Hepatocyte (in vitro differentiated cells): ENCODE measurements at regions not wholly inside any gene's neighbourhood (a gene's known extent, or its start where the extent isn't known, plus 50 kb on each side); places are given as distances from the start of the nearest gene placed in this dataset.
"Not testable (repeated sequence)": the region's sequence is repeated elsewhere in the genome, so short reads cannot be mapped to it uniquely, and the experiment has no call there.

Experiments
- EZH2 ChIP-seq: fragments of 200-600 bp; sonication (generic); IDR thresholded peaks from 2 replicates; pipeline ENCODE4 v1.6.1; 2016; ENCODE audit warnings: antibody characterized with exemption, mild to moderate bottlenecking, borderline replicate concordance
- TF ChIP-seq, protein P1 (sequence below): fragments of 200-600 bp; sonication (generic); IDR thresholded peaks from 2 replicates; pipeline ENCODE4 v1.5.1; 2016; ENCODE audit warnings: antibody characterized with exemption, mild to moderate bottlenecking; ENCODE audit not compliant: poor library complexity

DNA sequence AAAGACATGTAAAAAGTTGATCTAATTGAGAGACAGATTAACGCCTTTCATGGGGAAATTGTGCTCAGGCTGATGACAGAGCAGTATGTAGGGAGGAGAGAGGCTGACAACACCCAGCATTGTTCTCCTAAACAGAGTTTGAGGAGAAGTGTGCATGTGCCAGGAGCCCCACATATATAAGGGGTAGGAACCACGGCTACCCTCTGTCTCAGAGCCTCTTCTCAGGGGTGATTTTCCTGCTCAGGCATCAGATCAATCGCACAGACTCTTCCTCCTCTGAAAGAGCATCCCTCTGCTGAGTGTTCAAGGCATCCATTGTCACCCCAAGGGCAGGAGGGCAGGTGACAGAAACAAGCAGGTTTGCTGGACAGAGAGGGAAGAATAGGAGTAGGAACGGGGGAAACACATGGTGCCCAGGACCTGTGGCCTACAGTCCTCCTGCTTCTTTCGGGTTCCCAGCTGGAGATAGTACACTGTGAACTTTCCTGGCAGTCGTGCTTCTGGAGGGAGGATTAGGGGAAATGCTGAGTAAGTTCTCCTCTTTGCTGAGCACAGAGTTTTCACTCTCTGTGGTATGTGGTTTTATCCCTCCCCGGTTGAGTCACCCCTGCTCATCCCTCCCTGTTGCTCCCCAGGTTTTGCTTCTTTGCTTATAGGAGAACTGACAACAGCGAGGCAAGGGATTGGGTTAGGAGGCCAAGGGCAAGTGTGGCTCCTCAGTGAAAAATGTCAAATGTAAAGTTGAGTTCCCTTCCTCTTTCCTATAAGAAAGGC lies 117.1 kb downstream of the POTEB start:
- TF ChIP-seq, protein P1, sequence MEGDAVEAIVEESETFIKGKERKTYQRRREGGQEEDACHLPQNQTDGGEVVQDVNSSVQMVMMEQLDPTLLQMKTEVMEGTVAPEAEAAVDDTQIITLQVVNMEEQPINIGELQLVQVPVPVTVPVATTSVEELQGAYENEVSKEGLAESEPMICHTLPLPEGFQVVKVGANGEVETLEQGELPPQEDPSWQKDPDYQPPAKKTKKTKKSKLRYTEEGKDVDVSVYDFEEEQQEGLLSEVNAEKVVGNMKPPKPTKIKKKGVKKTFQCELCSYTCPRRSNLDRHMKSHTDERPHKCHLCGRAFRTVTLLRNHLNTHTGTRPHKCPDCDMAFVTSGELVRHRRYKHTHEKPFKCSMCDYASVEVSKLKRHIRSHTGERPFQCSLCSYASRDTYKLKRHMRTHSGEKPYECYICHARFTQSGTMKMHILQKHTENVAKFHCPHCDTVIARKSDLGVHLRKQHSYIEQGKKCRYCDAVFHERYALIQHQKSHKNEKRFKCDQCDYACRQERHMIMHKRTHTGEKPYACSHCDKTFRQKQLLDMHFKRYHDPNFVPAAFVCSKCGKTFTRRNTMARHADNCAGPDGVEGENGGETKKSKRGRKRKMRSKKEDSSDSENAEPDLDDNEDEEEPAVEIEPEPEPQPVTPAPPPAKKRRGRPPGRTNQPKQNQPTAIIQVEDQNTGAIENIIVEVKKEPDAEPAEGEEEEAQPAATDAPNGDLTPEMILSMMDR, result not testable (repeated sequence)
- not testable (repeated sequence) for TF ChIP-seq EZH2
